ENCODE measurements at regions not wholly inside any gene's neighbourhood (a gene's known extent, or its start where the extent isn't known, plus 50 kb on each side); places are given as distances from the start of the nearest gene placed in this dataset.
"Not testable (repeated sequence)": the region's sequence is repeated elsewhere in the genome, so short reads cannot be mapped to it uniquely, and the experiment has no call there.

DNA sequence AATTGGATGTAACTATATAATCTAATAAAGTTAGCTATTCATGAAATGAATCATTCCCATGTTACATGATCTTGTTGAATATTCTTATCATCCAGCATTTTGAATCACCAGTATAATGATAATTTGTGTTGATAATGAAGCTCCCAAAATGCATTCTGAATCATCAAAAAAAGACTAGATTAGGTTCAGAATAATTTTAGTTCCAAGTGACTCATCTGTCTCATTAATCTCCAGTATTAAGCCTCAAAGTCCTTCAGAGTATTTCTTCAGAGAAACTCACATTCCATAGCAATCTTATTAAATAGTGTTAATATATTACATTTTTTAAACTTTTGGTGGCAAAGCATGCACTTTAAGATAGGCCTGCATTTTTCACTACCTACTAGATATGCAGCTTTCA is 207.5 kb downstream of the SLITRK5 start:
- no peak for DNase-seq

- DNase-seq, result no peak
Observed at GRCh38 chr13:87884884-87885283, 213.7 kb downstream of the SLITRK5 start.

GRCh38 chr13:87887459-87888123 is 216.4 kb downstream of the SLITRK5 start:
- no peak for DNase-seq

GRCh38 chr13:87889254-87889653 is 218.1 kb downstream of the SLITRK5 start:
- no peak for DNase-seq

DNA sequence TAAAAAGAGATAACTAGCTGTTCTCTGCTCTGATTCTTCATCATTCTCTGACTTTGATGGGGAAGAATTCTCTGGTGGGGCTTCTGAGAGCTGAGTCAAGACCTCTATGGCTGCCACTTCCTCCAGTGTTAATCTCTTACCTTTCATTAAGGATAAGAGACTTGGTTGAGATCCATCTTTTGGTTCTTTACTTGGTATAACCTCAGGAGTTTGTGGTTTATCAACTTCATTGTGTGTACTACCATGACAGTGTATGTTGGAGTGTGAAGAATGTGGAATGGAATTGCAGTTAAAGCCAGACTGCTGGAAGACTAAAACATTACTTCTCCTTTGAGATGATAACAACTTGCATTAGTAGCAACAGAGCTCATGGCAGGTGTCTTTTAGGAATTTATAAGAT is 222.0 kb downstream of the SLITRK5 start:
- no peak for DNase-seq

DNA sequence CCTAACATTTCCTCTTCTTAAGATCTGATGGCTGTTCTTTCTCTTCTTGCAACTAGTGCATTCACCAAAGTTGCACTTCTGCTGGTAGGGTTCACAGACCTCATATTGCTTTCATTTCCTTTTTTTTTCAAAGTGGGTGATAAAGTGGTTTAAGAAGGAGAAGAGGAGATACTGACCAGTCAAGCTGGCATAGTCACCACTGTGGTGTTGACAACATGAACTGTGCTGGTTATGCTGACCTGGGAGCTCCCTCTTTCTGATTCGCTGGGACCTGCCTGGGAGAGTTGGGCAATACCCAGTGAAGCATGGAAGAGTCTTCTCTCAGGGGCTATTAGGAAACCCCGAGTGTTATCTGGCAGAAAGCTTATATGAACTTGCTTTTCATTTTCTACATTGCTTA is 222.9 kb downstream of the SLITRK5 start:
- DNase-seq, result peak; percentile 37

DNA sequence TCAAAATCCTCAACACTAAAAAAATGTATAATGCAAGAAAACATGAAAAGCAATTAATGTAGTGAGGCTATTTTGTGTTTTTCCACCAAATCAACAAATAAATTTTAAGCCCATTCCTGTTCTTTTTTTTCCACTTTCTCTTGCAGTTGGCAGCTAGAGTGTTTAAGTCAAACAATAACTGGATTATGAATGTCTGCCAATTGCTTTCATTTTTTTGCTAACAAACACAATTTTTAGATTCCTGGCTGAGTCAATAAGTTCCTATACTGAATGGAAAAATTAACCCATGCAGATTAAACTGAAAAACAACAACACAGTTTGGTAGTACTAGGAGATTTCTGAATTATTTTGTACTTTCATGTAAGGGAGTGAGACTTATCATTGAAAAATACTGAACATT is 232.4 kb downstream of the SLITRK5 start:
- DNase-seq, result no peak

- no peak for DNase-seq
Observed at GRCh38 chr13:87906411-87906810, 235.2 kb downstream of the SLITRK5 start.

DNA sequence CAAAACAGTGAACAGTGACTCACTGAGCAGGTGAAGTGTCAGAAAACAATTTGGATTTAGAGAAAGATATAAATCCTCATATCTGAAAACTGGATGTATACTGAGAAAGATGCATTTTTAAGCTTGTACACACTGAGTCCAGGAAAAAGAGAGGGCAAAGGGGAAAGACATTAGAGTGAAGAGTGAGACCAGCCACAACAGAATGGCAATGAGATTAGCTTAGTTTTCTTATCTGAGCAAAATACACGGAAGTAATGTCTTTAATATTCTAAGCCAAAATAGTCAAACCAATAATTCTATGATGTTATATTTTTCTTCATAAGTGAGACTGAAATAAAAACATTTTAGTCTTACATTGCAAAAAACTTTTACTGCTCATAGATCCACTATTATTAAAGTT is 236.0 kb downstream of the SLITRK5 start:
- no peak for DNase-seq

DNA sequence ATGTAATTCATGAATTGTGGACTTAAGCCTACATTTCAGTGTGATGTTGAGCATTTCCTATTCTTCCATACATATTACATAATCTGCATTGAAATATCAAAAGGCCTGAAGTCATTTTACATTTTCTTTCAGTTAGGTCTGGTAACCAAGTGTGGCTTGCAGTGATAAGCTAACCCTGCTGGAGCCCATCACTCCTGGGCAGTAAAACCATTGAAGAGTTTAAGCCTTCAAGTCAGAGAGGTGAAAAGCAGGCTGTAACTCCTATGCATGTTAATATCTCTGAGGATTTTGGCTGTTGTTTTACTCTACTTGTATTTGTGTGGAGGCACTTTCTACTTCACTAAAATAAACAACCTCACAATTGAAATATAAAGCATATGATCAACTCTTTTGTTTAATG is 248.8 kb downstream of the SLITRK5 start:
- DNase-seq, result peak; percentile 49

DNA sequence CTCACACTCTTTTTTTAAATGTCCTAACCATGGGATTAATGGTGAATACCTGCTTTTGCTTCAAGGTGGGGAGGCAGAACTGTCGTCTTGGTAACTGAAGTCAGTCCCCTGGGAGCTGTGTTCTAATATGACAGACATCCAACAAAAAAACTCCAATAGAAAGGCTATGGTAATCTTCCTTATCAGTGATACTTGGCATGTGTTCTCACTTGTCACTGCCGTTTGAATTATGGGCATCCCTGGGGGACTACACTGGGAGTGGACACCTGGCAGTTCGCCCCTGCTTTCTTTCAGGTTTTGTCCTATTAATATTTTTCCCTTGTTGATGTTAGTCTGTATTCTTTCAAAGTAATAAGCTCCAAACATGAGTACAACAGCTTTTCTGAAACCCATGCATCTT is 252.6 kb downstream of the SLITRK5 start:
- no peak for DNase-seq

- no peak for DNase-seq
Observed at GRCh38 chr13:87925006-87925405, 253.8 kb downstream of the SLITRK5 start.

GRCh38 chr13:87940776-87941175 is 269.6 kb downstream of the SLITRK5 start:
- DNase-seq, result no peak

- no peak for DNase-seq
Observed at GRCh38 chr13:87941226-87941625, 270.1 kb downstream of the SLITRK5 start.

- no peak for DNase-seq
Observed at GRCh38 chr13:87942205-87942604, 271.0 kb downstream of the SLITRK5 start.

DNA sequence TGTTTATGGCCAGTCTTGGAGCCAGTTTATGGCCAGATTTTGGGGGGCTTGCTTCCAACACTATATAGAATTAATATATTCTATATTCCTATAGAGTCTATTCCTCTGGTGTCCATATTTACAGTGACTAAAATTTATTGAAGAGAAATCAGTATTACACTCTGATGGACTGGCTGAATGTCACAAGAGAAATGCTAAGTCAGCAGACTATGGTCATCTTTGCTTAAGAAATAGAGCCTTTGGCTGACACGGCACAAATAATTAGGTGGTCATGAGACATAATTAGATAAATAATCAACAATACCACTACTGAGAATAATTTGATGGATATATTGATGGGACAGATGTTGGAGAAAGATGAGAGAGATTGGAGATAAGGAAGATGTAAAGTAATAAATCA is 272.9 kb downstream of the SLITRK5 start:
- no peak for DNase-seq

- DNase-seq, result no peak
Observed at GRCh38 chr13:87952377-87952776, 281.2 kb downstream of the SLITRK5 start.

DNA sequence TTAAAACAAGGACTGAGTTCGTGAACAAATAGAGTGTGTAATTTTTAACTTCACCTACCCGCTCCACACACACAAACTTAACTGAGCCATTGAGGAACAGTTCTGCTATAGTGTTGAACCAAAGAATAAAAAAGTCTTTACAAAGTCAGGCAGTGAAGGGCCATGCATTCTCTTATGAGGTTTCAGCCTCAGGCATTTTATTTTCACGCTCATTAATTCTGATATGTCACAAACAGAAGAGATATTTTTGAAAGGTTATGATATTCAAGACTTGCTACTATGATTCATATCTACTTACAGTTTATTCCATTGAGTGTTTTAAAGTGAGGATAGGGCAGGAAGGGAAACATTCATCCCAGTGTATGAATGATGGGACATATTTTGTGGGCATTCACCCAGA is 282.2 kb downstream of the SLITRK5 start:
- no peak for DNase-seq

- no peak for DNase-seq
Observed at GRCh38 chr13:87954091-87954490, 282.9 kb downstream of the SLITRK5 start.

GRCh38 chr13:87961546-87961945 is 290.4 kb downstream of the SLITRK5 start:
- DNase-seq, result no peak

DNA sequence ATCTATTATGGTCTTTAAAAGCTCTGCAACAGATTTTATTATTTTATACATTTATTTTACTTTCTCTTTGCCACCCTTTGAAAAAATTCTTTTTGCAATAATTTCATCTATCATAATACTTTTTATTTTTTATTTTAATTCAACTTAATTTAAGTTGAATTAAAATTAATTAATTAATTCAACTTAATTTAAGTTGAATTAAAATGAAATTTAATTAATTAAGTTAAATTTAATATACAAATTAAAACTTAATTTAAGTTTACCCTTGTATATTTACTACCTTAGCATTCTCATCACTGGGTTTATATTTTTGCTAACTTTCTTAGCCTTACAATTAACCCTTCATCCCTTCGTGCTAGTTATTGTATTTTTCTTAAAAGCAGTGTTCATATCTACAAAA is 301.4 kb downstream of the SLITRK5 start:
- DNase-seq, result no peak

DNA sequence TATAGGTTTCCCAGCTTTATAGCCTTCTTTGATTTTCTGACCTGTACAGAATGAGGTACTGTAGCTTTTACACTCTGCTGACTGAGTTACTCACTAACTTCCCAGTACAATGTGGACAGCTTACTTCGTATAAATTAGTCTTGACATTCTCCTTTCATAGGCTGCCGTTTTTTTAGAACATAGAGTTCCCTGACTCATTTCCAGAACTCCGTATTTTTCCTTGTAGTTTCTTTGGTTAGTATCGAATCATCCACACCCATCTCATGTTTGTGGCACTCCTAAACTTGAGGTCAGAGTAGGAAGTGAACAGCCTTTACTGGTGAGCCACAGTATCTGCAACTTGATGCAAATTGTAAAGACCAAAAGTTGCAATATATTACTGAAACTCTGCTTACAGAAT is 303.9 kb downstream of the SLITRK5 start:
- DNase-seq, result no peak

DNA sequence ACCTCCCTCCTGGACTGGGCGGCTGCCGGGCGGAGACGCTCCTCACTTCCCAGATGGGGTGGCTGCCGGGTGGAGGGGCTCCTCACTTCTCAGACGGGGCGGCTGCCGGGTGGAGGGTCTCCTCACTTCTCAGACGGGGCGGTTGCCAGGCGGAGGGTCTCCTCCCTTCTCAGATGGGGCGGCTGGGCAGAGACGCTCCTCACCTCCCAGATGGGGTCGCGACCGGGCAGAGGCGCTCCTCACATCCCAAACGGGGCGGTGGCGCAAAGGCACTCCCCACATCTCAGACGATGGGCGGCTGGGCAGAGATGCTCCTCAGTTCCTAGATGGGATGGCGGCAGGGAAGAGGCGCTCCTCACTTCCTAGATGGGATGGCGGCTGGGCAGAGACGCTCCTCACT is 305.5 kb downstream of the SLITRK5 start:
- DNase-seq, result not testable (repeated sequence)

GRCh38 chr13:87981416-87981815 is 310.2 kb downstream of the SLITRK5 start:
- DNase-seq, result no peak

- DNase-seq, result peak; percentile 5
Observed at GRCh38 chr13:87982400-87982799, 311.2 kb downstream of the SLITRK5 start.

All from OCI-M1 (cell line).